ENCODE measurements at regions not wholly inside any gene's neighbourhood (a gene's known extent, or its start where the extent isn't known, plus 50 kb on each side); places are given as distances from the start of the nearest gene placed in this dataset.

- H3K4me3 ChIP-seq (ENCODE audit: low read length) = no peak overlapping the region
- no peak for TF ChIP-seq CTCF (conservative IDR thresholded peaks at IDR 0.05; ENCODE audit: low read length)
- DNase-seq (ENCODE audit: low read depth) = no peak
These were observed 52.5 kb upstream of the BOLA1 start for GRCh38 chr1:149846593-149847466.

GRCh38 chr1:149848340-149849110 lies 50.8 kb upstream of the BOLA1 start:
- no peak for DNase-seq (ENCODE audit: low read depth)
- TF ChIP-seq CTCF (conservative IDR thresholded peaks at IDR 0.05; ENCODE audit: low read length) = no peak
- H3K4me3 ChIP-seq (ENCODE audit: low read length) = peak overlapping the region; percentile 60

GRCh38 chr1:149849111-149849946 lies 50.0 kb upstream of the BOLA1 start:
- TF ChIP-seq CTCF (conservative IDR thresholded peaks at IDR 0.05; ENCODE audit: low read length) = no peak
- peak; percentile 1 for DNase-seq (ENCODE audit: low read depth)
- H3K4me3 ChIP-seq (ENCODE audit: low read length) = peak overlapping the region; percentile 60

Measured in AG10803 (cell line).